Peyer's patch (tissue), 4 donors: ENCODE measurements at regions not wholly inside any gene's neighbourhood (a gene's known extent, or its start where the extent isn't known, plus 50 kb on each side); places are given as distances from the start of the nearest gene placed in this dataset.

Experiments used
- POLR2A ChIP-seq, 2 donors: fragments of 450-650 bp; IDR thresholded peaks; one replicate each; pipeline ENCODE4 v1.5.1; 2017; ENCODE audit warnings: antibody characterized with exemption in 2 of 2, mild to moderate bottlenecking in 2 of 2, moderate library complexity in 2 of 2
- TF ChIP-seq, protein P1 (sequence below), 6 experiments: fragments of 450-650 bp in 4 of 6; fragments of 200-600 bp in 2 of 6; sonication (generic) in 1 of 6; IDR thresholded peaks; one replicate each; pipeline ENCODE4 v1.5.1; 2017 to 2019; ENCODE audit warnings: antibody characterized with exemption in 6 of 6, mild to moderate bottlenecking in 3 of 6, moderate library complexity in 1 of 6

DNA sequence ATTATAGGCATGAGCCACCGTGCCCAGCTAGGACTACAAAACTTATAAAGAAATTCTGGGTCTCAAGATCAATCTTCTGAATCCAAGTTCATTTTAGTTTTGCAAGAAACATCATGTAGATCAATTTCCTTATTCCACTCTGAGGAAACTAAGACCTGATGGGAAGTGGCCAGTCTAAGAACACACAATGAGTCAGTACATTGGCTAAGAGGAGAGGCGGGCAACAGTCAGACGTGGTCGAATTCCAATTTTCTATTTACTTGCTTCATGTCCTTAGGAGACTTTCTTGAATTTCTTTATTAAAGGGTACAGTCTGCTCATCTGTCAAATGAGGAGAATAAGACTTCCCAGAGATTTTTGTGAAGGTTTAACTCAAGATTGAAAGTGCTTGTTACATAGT lies 432.1 kb upstream of the BRINP1 start:
- no peak for TF ChIP-seq POLR2A (IDR thresholded peaks at IDR 0.05)
- TF ChIP-seq, protein P1, sequence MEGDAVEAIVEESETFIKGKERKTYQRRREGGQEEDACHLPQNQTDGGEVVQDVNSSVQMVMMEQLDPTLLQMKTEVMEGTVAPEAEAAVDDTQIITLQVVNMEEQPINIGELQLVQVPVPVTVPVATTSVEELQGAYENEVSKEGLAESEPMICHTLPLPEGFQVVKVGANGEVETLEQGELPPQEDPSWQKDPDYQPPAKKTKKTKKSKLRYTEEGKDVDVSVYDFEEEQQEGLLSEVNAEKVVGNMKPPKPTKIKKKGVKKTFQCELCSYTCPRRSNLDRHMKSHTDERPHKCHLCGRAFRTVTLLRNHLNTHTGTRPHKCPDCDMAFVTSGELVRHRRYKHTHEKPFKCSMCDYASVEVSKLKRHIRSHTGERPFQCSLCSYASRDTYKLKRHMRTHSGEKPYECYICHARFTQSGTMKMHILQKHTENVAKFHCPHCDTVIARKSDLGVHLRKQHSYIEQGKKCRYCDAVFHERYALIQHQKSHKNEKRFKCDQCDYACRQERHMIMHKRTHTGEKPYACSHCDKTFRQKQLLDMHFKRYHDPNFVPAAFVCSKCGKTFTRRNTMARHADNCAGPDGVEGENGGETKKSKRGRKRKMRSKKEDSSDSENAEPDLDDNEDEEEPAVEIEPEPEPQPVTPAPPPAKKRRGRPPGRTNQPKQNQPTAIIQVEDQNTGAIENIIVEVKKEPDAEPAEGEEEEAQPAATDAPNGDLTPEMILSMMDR (IDR thresholded peaks at IDR 0.05), result no peak
